CD4-positive, alpha-beta T cell treated with Interleukin-10 for 1 hour (primary cell): ENCODE measurements at regions not wholly inside any gene's neighbourhood (a gene's known extent, or its start where the extent isn't known, plus 50 kb on each side); places are given as distances from the start of the nearest gene placed in this dataset.
"Not testable (repeated sequence)": the region's sequence is repeated elsewhere in the genome, so short reads cannot be mapped to it uniquely, and the experiment has no call there.

Experiments
- DNase-seq: peaks from one replicate; pipeline ENCODE4 v3.0.0-alpha.2; 2020

DNA sequence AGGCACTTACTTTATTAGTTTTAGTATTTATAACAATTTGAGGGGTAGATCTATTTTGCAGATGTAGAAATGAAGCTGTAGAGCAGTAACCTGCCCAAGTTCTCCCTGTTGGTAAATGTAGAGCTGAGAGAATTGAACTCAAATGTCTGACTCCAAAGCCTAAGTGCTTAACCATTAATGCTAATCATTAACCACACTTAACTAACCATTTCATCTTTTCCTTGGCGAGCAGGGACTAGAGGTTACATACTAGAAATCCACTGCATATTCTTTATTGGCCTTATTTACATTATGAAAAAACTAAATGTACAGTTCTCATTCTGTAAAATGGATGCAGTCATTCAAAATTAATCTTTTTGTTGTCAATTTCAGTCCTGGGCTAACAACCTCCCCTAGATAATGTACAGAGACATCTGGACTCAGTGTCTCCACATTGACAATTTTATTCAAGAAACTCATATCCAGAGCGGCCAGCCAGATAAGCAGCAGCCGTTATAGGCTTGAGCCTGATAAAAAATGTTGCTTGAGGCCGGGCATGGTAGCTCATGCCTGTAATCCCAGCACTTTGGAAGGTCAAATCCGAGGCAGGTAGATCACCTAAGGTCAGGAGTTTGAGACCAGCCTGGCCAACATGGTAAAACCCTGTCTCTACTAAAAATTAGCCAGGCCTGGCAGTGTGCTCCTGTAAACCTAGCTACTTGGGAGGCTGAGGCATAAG is 76.7 kb upstream of the PICALM start:
- DNase-seq = no peak

GRCh38 chr11:86144846-86145245 is 76.0 kb upstream of the PICALM start:
- DNase-seq = no peak

GRCh38 chr11:86144087-86144486 is 75.2 kb upstream of the PICALM start:
- DNase-seq = not testable (repeated sequence)

GRCh38 chr11:86143087-86144030 is 74.5 kb upstream of the PICALM start:
- peak; percentile 49 for DNase-seq

DNA sequence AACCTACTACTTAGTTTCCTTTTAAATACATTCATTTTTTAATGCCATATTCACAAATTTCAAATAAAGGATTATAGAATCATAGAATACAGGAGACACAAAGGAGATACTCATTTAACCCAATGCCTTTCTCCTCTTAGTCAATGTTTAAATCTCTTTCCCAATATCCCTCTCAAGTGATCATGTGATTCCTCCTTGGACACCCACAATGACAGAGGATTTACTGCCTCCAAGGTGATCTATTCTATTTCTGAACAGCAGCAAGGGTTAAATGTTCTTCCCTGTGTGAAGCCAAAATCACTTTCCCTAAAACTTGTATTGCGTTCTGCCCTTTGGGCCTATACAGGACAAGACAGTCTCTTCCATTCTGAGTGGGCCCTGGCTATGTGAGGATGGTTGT is 73.3 kb upstream of the PICALM start:
- no peak for DNase-seq

GRCh38 chr11:86141727-86142126 is 72.8 kb upstream of the PICALM start:
- no peak for DNase-seq

- no peak for DNase-seq
Observed at GRCh38 chr11:86140334-86140990, 71.6 kb upstream of the PICALM start.

DNA sequence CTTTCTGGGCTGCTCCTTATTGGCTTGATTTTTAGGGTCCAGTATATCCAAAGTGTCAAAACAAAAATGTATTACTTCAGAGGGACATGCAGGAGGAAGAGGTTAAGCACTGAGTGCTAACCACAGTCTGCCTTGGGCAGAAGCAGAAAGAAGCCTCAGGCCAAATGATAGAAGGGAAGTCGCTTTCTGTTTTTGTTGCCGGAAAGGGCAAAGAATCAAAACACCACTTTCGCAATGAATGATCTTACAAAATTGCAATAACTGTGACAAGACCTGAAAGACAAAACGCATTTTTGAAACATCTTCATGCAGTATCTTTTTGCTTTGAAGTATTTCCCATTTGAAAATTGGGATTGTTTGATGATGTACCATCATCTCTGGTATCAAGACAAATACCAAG is 70.1 kb upstream of the PICALM start:
- peak; percentile 59 for DNase-seq

DNA sequence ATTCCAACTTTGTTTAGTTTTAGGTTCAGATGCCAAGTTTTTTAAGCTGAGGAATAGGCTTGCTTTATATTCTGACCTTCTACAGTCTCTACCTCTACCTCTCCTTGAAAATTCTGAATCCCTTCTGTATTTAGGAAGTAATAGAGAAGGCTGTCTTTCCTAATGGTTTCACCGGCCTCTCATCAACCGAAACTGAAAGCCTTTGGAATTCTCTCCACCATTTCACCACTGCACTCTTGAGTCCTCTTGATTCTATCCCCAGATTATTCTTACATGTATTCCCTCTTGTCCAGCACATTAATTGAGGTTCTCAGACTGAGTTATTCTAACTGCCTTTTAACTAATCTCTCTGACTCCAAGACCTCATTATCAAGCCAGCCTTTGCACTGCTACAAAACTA is 67.7 kb upstream of the PICALM start:
- no peak for DNase-seq

- no peak for DNase-seq
Observed at GRCh38 chr11:86135319-86135714, 66.4 kb upstream of the PICALM start.

GRCh38 chr11:86134580-86135318 is 65.9 kb upstream of the PICALM start:
- DNase-seq = no peak

DNA sequence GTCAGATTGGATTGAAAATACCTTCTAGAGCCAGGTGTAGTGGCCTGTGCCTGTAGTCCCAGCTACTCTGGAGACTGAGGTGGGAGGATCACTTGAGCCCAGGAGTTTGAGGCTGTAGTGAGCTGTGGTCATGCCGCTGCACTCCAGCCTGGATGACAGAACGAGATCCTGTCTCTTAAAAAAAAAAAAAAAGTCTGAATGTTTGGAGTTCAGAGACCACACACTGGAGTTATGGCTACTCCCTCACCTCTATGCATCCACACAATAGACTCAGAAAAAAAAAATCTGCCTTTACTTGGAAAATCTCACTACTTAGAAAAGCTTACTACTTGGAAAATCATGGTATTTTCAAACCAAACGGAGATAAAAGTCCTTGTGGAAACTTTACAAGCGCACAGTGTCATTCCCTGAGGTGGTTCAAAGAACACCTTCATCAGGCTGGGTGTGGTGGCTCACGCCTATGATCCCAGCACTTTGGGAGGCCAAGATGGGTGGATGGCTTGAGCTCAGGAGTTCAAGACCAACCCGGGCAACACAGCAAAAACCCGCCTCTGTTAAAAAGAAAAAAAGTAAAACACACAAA is 63.9 kb upstream of the PICALM start:
- no peak for DNase-seq

DNA sequence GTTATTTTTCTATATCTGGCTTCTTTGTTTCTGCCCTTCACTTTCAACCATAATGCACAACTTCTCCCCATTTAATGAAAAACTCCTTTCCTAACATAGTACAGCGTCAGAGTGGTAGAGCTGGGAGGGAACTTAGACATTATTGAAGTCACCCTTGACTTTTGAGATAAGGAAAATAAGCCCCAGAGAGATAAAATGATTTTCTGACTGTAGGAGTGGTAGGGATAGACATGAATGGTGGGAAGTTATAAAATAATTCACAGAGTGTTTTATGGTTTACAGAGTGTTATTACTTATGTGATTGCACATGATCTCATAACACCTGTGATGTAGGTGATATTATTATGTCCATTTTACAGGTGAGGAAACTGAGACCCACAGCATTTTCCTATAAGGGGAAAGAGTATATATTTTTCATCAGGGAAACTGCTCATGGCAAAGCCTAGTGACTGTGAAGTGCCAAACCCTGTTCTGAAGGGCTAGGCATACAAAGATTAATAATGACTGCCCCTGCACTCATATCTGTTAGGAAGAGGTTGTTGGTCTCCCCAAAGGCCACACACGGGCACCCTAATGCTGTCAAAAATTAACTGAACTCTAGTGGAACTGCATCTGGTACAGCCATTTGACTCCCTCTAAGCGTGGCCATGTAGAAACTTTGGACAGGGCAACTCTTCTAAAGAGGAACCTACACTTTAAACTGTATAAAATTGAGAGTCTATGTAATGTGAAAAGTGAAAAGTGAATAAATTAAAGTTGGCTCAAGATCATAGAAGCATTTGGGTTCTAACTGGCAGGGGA is 61.1 kb upstream of the PICALM start:
- DNase-seq = no peak

GRCh38 chr11:86128914-86129313 is 60.0 kb upstream of the PICALM start:
- DNase-seq = no peak

- DNase-seq = no peak
Observed at GRCh38 chr11:86126862-86127261, 58.0 kb upstream of the PICALM start.

- DNase-seq = no peak
Observed at GRCh38 chr11:86124251-86125233, 55.7 kb upstream of the PICALM start.

DNA sequence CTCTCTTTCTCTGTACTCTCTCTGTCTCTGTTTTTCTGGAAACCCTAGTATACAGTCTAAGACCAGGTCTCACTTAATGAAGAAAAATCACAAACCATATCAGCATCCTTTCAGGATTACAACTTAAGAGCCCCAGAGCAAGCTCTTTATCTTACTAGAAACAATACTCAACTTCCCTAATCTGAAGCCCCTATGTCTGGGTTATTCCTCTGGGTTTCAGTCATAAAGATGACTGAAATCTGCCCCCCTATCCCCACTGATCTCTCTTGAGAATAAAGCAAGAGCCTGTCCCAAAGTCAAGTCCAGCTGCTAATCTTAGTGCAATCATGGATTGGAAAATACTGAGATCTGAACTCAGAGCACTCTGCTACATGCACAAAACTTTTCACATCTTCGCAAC is 53.9 kb upstream of the PICALM start:
- no peak for DNase-seq

GRCh38 chr11:86120807-86121206 is 51.9 kb upstream of the PICALM start:
- no peak for DNase-seq

DNA sequence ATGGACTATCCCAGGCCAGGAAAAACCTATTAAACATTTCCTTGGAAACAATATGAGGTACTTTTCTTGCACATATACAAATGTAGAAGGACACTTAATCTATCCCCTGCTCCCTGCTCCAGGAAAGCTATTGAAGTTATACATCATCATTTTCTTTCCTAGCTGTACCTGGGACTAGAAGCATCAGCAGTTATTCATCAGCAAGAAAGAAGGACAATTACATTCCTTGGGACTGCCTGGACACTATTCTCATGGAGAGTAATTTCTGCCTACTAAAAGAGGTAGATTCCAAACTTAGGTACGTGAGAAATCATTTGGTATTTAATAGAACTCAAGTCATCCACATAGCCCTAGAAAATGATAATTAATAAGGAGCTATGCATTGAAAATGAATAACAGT is 51.0 kb upstream of the PICALM start:
- no peak for DNase-seq

DNA sequence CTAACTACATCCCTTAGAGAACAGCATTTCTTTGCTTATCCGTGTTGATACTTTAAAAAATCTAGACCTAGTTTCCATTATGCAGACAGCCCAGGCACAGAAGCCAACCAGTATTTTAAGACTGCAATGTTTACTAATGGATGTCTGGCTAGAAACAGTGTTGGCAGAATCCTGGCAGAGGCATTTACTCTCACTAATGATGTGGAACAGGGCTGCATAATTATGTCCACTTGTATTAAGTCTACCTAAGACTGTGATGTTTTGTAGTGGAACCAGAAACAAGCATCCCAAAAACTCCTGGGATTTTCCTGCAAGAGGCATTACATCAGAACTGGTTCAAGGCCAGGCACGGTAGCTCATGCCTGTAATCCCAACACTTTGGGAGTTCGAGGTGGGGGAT is 50.2 kb upstream of the PICALM start:
- DNase-seq = no peak
